ENCODE measurements at regions not wholly inside any gene's neighbourhood (a gene's known extent, or its start where the extent isn't known, plus 50 kb on each side); places are given as distances from the start of the nearest gene placed in this dataset.

DNA sequence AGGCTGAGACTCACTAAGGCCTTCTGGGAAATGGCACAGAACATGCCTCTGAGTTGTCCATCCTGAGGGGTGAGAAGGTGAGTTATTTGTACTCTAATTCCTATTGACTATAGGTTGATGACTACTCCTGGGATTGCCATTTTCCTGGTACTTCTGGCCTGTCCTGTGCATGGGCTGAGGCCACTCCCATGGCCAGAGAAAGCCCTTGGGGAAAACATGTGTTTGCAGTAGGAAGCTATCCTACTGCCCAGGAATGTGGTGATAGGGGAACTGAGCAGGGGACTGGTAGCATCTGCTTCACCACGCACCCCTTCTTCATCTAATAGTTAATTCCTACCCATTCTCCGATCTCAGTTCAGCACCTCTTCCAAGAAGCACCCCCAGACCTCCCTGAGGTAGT is 62.6 kb upstream of the MEX3C start:
- H3K27ac ChIP-seq (ENCODE audit: low read depth, low read length), result no peak overlapping the region
- FAIRE-seq (no peak), DNase-seq (ENCODE audit: low read depth in 1 of 2, low spot score in 2 of 2) (no peak)
- H2BK5ac ChIP-seq (ENCODE audit: low read depth, low read length), result no peak overlapping the region
- H3K9me3 ChIP-seq (ENCODE audit: insufficient read depth in 2 of 2, low read depth in 1 of 2, low read length in 1 of 2), result no peaks in the 10 kb centered on the region
- 86% methylated on average over 2 of the region's 2 CpGs; no CpG with 5 or more reads in 1 of the 2 experiments for WGBS, 2 experiments (ENCODE audit: extremely low coverage in 1 of 2, insufficient coverage in 1 of 2, insufficient read length in 1 of 2, insufficient replicate concordance in 2 of 2, low coverage in 1 of 2, low lambda C conversion rate in 2 of 2, missing lambda C conversion rate in 1 of 2)
- CTCF ChIA-PET (ENCODE audit: partially characterized antibody), result interaction anchor here (0.6 to 2.2 kb wide), 3 partner anchors 18 to 1902 kb away, joined by 3 to 9 read pairs (median 3); no protein-coding TSS in a partner anchor
- no peaks in the 10 kb centered on the region for H3K4me1 ChIP-seq (replicated peaks in 1 of 4; ENCODE audit: control insufficient read depth in 3 of 4, insufficient read depth in 4 of 4, low read length in 3 of 4)
- H2BK120ac ChIP-seq (replicated peaks; ENCODE audit: low read depth, low read length), result no peak overlapping the region
- no peak overlapping the region for H3K9ac ChIP-seq (replicated peaks in 1 of 4; ENCODE audit: extremely low read depth in 1 of 4, low read depth in 3 of 4, low read length in 3 of 4)
- H2BK20ac ChIP-seq (ENCODE audit: low read length), result no peak overlapping the region
- H4K8ac ChIP-seq (ENCODE audit: extremely low read depth, insufficient read depth, low read length), result no peak overlapping the region
- H2BK12ac ChIP-seq (ENCODE audit: low read depth, low read length), result no peak overlapping the region
- no peak overlapping the region for H3K4ac ChIP-seq (replicated peaks; ENCODE audit: insufficient read length, low read depth, low read length)
- no peak overlapping the region for H3K4me2 ChIP-seq (ENCODE audit: insufficient read depth in 1 of 2, low read depth in 2 of 2, low read length in 2 of 2)
- no peak overlapping the region for H3K23ac ChIP-seq (ENCODE audit: insufficient read length)
- no peaks in the 10 kb centered on the region for H3K79me1 ChIP-seq (ENCODE audit: low read depth, low read length)
- no peak overlapping the region for H3K56ac ChIP-seq (replicated peaks; ENCODE audit: insufficient read length, low read depth, low read length)
- H2AK5ac ChIP-seq (ENCODE audit: low read depth, low read length), result no peak overlapping the region
- POLR2A ChIA-PET (ENCODE audit: partially characterized antibody), result no interaction called here
- no peaks in the 10 kb centered on the region for H3K27me3 ChIP-seq (replicated peaks in 1 of 4; ENCODE audit: control insufficient read depth in 3 of 4, extremely low read depth in 1 of 4, insufficient read depth in 3 of 4, low read length in 3 of 4)
- peaks cover 2% of the 10 kb centered on the region; the same call in 1 of the 2 replicates for H3K23me2 ChIP-seq (ENCODE audit: low read depth, low read length)
- H3K79me2 ChIP-seq (ENCODE audit: control insufficient read depth in 1 of 2, insufficient read depth in 2 of 2, low read length in 2 of 2), result no peaks in the 10 kb centered on the region
- H3K14ac ChIP-seq (ENCODE audit: insufficient read length), result no peak overlapping the region
- no peak overlapping the region for H2AFZ ChIP-seq (ENCODE audit: low read length)
- TF ChIP-seq TBP (IDR thresholded peaks at IDR 0.05; ENCODE audit: low read depth, low read length) (no peak), SRF (IDR thresholded peaks at IDR 0.05; ENCODE audit: low read depth, low read length) (no peak), SUZ12 (IDR thresholded peaks at IDR 0.05; ENCODE audit: low read length) (no peak), RNF2 (IDR thresholded peaks at IDR 0.05; ENCODE audit: borderline replicate concordance, low read depth, low read length, missing control alignments, poor library complexity, severe bottlenecking) (no peak), RFX5 (IDR thresholded peaks at IDR 0.05; ENCODE audit: borderline replicate concordance, low read depth, low read length) (no peak), KDM4A (IDR thresholded peaks at IDR 0.05; ENCODE audit: low read depth, low read length, severe bottlenecking) (no peak), CHD1 (IDR thresholded peaks at IDR 0.05; ENCODE audit: low read depth, low read length) (no peak), BCL11A (IDR thresholded peaks at IDR 0.05; ENCODE audit: low read depth in 2 of 2, low read length in 2 of 2) (no peak), JUND (IDR thresholded peaks at IDR 0.05; ENCODE audit: low read length) (no peak), MAFK (IDR thresholded peaks at IDR 0.05; ENCODE audit: low read depth, low read length) (no peak), HDAC2 (IDR thresholded peaks at IDR 0.05; ENCODE audit: borderline replicate concordance in 1 of 2, low read depth in 2 of 2, low read length in 2 of 2) (no peak)
- TF ChIP-seq, protein P1, sequence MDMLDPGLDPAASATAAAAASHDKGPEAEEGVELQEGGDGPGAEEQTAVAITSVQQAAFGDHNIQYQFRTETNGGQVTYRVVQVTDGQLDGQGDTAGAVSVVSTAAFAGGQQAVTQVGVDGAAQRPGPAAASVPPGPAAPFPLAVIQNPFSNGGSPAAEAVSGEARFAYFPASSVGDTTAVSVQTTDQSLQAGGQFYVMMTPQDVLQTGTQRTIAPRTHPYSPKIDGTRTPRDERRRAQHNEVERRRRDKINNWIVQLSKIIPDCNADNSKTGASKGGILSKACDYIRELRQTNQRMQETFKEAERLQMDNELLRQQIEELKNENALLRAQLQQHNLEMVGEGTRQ (IDR thresholded peaks at IDR 0.05; ENCODE audit: low read length), result no peak
- no peak overlapping the region for H4K91ac ChIP-seq (replicated peaks; ENCODE audit: insufficient read length, low read length)
- H3K36me3 ChIP-seq (ENCODE audit: control insufficient read depth in 2 of 4, insufficient read depth in 4 of 4, low read length in 3 of 4), result no peaks in the 10 kb centered on the region
- H2BK15ac ChIP-seq (ENCODE audit: low read length), result no peak overlapping the region
- no peak overlapping the region for H4K5ac ChIP-seq (ENCODE audit: insufficient read length, low read depth, low read length)
- no peaks in the 10 kb centered on the region for H4K20me1 ChIP-seq (replicated peaks in 1 of 2; ENCODE audit: control insufficient read depth in 1 of 2, insufficient read depth in 2 of 2, low read length in 2 of 2)
- no peak overlapping the region for H3K4me3 ChIP-seq (ENCODE audit: extremely low read depth in 1 of 4, insufficient read depth in 2 of 4, low read depth in 3 of 4, low read length in 4 of 4)
- H3K18ac ChIP-seq (ENCODE audit: extremely low read depth, low read length), result no peak overlapping the region
